22Rv1 (cell line): ENCODE measurements at regions not wholly inside any gene's neighbourhood (a gene's known extent, or its start where the extent isn't known, plus 50 kb on each side); places are given as distances from the start of the nearest gene placed in this dataset.

Experiments
- CTCF ChIP-seq: fragments of 450-650 bp; IDR thresholded peaks from 2 replicates; pipeline ENCODE4 v1.5.1; 2017; ENCODE audit warnings: mild to moderate bottlenecking
- ZFX ChIP-seq: fragments of 450-650 bp; IDR thresholded peaks from 2 replicates; pipeline ENCODE4 v1.6.1; 2017; ENCODE audit warnings: antibody characterized with exemption, borderline replicate concordance

GRCh38 chr3:83842511-83842910 is 1116.3 kb upstream of the CADM2 start:
- TF ChIP-seq CTCF (no peak), ZFX (no peak)
